Psoas muscle (tissue), 7 donors: ENCODE measurements at regions not wholly inside any gene's neighbourhood (a gene's known extent, or its start where the extent isn't known, plus 50 kb on each side); places are given as distances from the start of the nearest gene placed in this dataset.
"Not testable (repeated sequence)": the region's sequence is repeated elsewhere in the genome, so short reads cannot be mapped to it uniquely, and the experiment has no call there.

Experiments used
- ATAC-seq, 4 donors: fragments of 200-7000 bp; cut with Tn5 transposase; one replicate each; pipeline ENCODE4 v1.9.1; 2020; ENCODE audit warnings: moderate library complexity in 3 of 4, mild to moderate bottlenecking in 2 of 4
- DNase-seq, 2 donors: peaks; one replicate each; pipeline ENCODE4 v3.0.0-alpha.2; 2020
- H3K27ac ChIP-seq: fragments of 200-600 bp; one replicate; pipeline ENCODE4 v1.8.0; 2022
- H3K27me3 ChIP-seq, 3 donors: fragments of 200-600 bp in 1 of 3; one replicate each; pipeline versions ENCODE4 v1.6.1 to v1.8.0; 2013 to 2022; ENCODE audit warnings: low read length in 2 of 3, mild to moderate bottlenecking in 2 of 3, moderate library complexity in 1 of 3; ENCODE audit not compliant: insufficient read depth in 3 of 3
- H3K36me3 ChIP-seq, 2 donors: fragments of 200-600 bp in 1 of 2; one replicate each; pipeline versions ENCODE4 v1.6.1 to v1.8.0; 2013 to 2022; ENCODE audit warnings: low read depth in 1 of 2, mild to moderate bottlenecking in 1 of 2, moderate library complexity in 1 of 2; ENCODE audit not compliant: insufficient read depth in 1 of 2
- H3K4me1 ChIP-seq: fragments of 200-600 bp; one replicate; pipeline ENCODE4 v1.8.0; 2022
- H3K4me3 ChIP-seq: fragments of 200-600 bp; one replicate; pipeline ENCODE4 v1.8.0; 2022; ENCODE audit warnings: mild to moderate bottlenecking
- H3K9me3 ChIP-seq: fragments of 200-600 bp; one replicate; pipeline ENCODE4 v1.8.0; 2022
- CTCF ChIP-seq: fragments of 200-600 bp; IDR thresholded peaks from one replicate; pipeline ENCODE4 v1.8.0; 2022; ENCODE audit warnings: antibody characterized with exemption
- WGBS, 3 donors: extraction: QIAGEN DNeasy Blood & Tissue Kit; methylation state at CpG; one replicate each; pipeline versions ENCODE4 v1.1.6 to v1.1.7; 2013; 5-methylcytosine and 5-hydroxymethylcytosine counted together
- intact Hi-C, 2 donors: fragments of 100-400 bp; cut with DNase I; formaldehyde crosslinking; loops; one replicate each; pipeline versions ENCODE4 v1.11.0 to v1.14.2; 2022
- donor health status: healthy with polysubstance abuse.
- donor health status: DM: no; HTN: no; CAD: no; lungs with moderate emphysema.
- donor health status: Bipolar disorder and iron deficiency.
- donor health status: healthy.
- donor health status: DM: yes; HTN: yes; CAD: no.
- donor health status: DM: no; HTN: no; CAD: no.
- donor health status: DM: yes; HTN: yes; CAD: no.

DNA sequence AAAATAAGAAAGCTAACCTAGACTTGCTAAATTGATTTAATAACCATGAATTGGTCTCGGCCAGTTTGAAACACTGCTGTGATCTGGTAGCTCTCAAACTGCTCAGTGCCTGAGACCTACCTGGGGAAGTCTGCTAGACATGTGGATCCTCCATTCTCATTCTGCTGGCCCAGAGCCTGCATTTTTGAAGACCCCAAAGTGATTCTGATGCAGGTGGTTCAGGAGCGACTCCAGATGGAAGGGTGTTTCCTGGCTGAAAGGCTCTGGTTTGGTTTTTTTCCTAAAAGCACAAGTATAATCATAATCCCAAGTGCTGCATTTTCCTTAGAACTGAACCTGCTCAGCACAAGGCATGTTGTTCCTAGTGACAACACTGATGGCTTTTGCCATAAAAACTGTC is 159.5 kb downstream of the ZNF664 start:
- intact Hi-C loops: no loop called here
- no peaks in the 10 kb centered on the region for H3K27me3 ChIP-seq
- ATAC-seq: no peak

GRCh38 chr12:124136796-124137195 is 158.1 kb upstream of the RFLNA start:
- Histone ChIP-seq H3K27ac (no peak overlapping the region), H3K36me3 (no peaks in the 10 kb centered on the region), H3K27me3 (peaks cover 0 to 2% (median 0%) of the 10 kb centered on the region in 3 donors), H3K4me3 (no peak overlapping the region), H3K4me1 (no peaks in the 10 kb centered on the region), H3K9me3 (no peaks in the 10 kb centered on the region)
- no peak for ATAC-seq
- DNase-seq: no peak
- intact Hi-C loops: no loop called here
- no peak for TF ChIP-seq CTCF

More for the DNA sequence above, 159.5 kb downstream of the ZNF664 start:
- Histone ChIP-seq H3K9me3 (no peaks in the 10 kb centered on the region), H3K27ac (no peak overlapping the region), H3K4me1 (no peaks in the 10 kb centered on the region), H3K4me3 (no peak overlapping the region), H3K36me3 (no peaks in the 10 kb centered on the region)
- 85 to 95% (median 85%) methylated on average over 2 of the region's 2 CpGs for WGBS, 3 donors
- no peak for DNase-seq
- no peak for TF ChIP-seq CTCF

GRCh38 chr12:124140944-124141486 is 153.9 kb upstream of the RFLNA start:
- no peak for TF ChIP-seq CTCF
- DNase-seq: no peak
- no peak for ATAC-seq
- intact Hi-C loops: no loop called here
- Histone ChIP-seq H3K9me3 (no peaks in the 10 kb centered on the region), H3K27me3 (peaks cover 0 to 2% (median 0%) of the 10 kb centered on the region in 3 donors), H3K27ac (no peak overlapping the region), H3K4me3 (no peak overlapping the region), H3K4me1 (no peaks in the 10 kb centered on the region), H3K36me3 (no peaks in the 10 kb centered on the region)
- 56 to 60% (median 58%) methylated on average over 7 of the region's 7 CpGs for WGBS, 3 donors

- 54 to 57% (median 54%) methylated on average over 3 of the region's 3 CpGs for WGBS, 3 donors
- not testable (repeated sequence) for DNase-seq, ATAC-seq
Observed at GRCh38 chr12:124141611-124142010, 153.3 kb upstream of the RFLNA start.

GRCh38 chr12:124142395-124143035 is 152.4 kb upstream of the RFLNA start:
- intact Hi-C loops: no loop called here
- ATAC-seq (no peak), DNase-seq (no peak)
- Histone ChIP-seq H3K9me3 (no peaks in the 10 kb centered on the region), H3K4me1 (no peaks in the 10 kb centered on the region), H3K36me3 (no peaks in the 10 kb centered on the region), H3K4me3 (no peak overlapping the region), H3K27ac (no peak overlapping the region), H3K27me3 (peaks cover 0 to 2% (median 0%) of the 10 kb centered on the region in 3 donors)
- 93 to 95% (median 94%) methylated on average over 8 of the region's 8 CpGs for WGBS, 3 donors
- TF ChIP-seq CTCF: no peak

More at GRCh38 chr12:124141611-124142010, 153.3 kb upstream of the RFLNA start:
- H3K9me3 ChIP-seq, H3K4me3 ChIP-seq, H3K4me1 ChIP-seq, H3K27me3 ChIP-seq, H3K27ac ChIP-seq, H3K36me3 ChIP-seq, intact Hi-C loops: not testable (repeated sequence)
